ENCODE measurements at regions not wholly inside any gene's neighbourhood (a gene's known extent, or its start where the extent isn't known, plus 50 kb on each side); places are given as distances from the start of the nearest gene placed in this dataset.

DNA sequence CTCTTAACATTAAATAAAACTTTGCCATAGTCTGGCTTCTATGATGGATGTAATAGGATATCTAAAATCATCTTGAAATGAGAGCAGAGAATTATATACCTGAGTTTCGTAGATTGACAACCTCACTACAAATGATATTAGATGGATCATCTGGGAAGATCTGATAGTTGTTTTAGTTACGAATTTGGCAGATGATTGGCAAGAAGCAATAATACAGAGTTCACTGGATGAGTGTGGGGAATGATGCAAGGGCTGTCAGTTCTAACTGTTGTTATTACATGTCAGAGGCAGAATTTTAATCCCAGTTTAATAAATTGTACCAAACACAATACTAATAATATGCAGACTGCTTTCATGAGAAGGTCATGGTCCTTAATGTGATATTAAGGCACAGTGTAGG is 585.2 kb downstream of the TRAM1L1 start:
- no peak overlapping the region for H4K8ac ChIP-seq (replicated peaks; ENCODE audit: insufficient read length, low read depth, low read length)
- no peak overlapping the region for H2BK5ac ChIP-seq (ENCODE audit: insufficient read length, low read length)
- H2AFZ ChIP-seq (ENCODE audit: low read length), result no peak overlapping the region
- H3K4ac ChIP-seq (ENCODE audit: low read depth, low read length), result no peak overlapping the region
- no peak for DNase-seq
- H3K79me2 ChIP-seq (ENCODE audit: insufficient read depth, low read length), result no peaks in the 10 kb centered on the region
- H3K27me3 ChIP-seq (ENCODE audit: insufficient read depth, low read length), result no peaks in the 10 kb centered on the region
- no peaks in the 10 kb centered on the region for H4K20me1 ChIP-seq (ENCODE audit: control insufficient read depth, insufficient read depth, insufficient read length)
- no peaks in the 10 kb centered on the region for H3K9me3 ChIP-seq (ENCODE audit: control insufficient read depth, low read depth, low read length)
- H2BK120ac ChIP-seq (ENCODE audit: low read depth, low read length, poor library complexity, severe bottlenecking), result no peak overlapping the region
- H3K4me2 ChIP-seq (ENCODE audit: insufficient read depth, insufficient read length, low read length), result no peak overlapping the region
- no peaks in the 10 kb centered on the region for H3K79me1 ChIP-seq (ENCODE audit: insufficient read depth, low read depth, low read length, poor library complexity, severe bottlenecking)
- no peak overlapping the region for H3T11ph ChIP-seq (ENCODE audit: low read length)
- no peak overlapping the region for H3K9ac ChIP-seq (ENCODE audit: extremely low read depth, insufficient read length, low read length)
- no peaks in the 10 kb centered on the region for H3K4me1 ChIP-seq (ENCODE audit: insufficient read depth, low read length)
- H3K9me3 Mint-ChIP-seq, result no peaks in the 10 kb centered on the region
- no peak overlapping the region for H3K23ac ChIP-seq (ENCODE audit: insufficient read length, low read depth, low read length)
- no peak overlapping the region for H2BK12ac ChIP-seq (ENCODE audit: insufficient read length, low read depth, low read length)
- WGBS (ENCODE audit: extremely low coverage, insufficient read length, low lambda C conversion rate), result no CpG with 5 or more reads among the region's 2 CpGs
- H3K4me1 Mint-ChIP-seq, result no peaks in the 10 kb centered on the region
- no peak overlapping the region for H2AK5ac ChIP-seq (ENCODE audit: insufficient read length, low read length)
- no peaks in the 10 kb centered on the region for H3K27me3 Mint-ChIP-seq (ENCODE audit: low read depth)
- H2BK15ac ChIP-seq (ENCODE audit: low read depth, low read length), result no peak overlapping the region
- H4K5ac ChIP-seq (ENCODE audit: insufficient read length, low read depth, low read length), result no peak overlapping the region
- no peaks in the 10 kb centered on the region for H3K36me3 Mint-ChIP-seq (ENCODE audit: insufficient read depth in 1 of 3, low read depth in 3 of 3)
- no peak overlapping the region for H3K27ac Mint-ChIP-seq
- H3K27ac ChIP-seq (ENCODE audit: insufficient read length, low read depth, low read length), result no peak overlapping the region
- H3K4me3 Mint-ChIP-seq, result no peak overlapping the region
- no peak overlapping the region for H3K14ac ChIP-seq (ENCODE audit: insufficient read depth, low read length)
- no peak overlapping the region for H3K18ac ChIP-seq (ENCODE audit: insufficient read length, low read depth, low read length)
- TF ChIP-seq, protein P1, sequence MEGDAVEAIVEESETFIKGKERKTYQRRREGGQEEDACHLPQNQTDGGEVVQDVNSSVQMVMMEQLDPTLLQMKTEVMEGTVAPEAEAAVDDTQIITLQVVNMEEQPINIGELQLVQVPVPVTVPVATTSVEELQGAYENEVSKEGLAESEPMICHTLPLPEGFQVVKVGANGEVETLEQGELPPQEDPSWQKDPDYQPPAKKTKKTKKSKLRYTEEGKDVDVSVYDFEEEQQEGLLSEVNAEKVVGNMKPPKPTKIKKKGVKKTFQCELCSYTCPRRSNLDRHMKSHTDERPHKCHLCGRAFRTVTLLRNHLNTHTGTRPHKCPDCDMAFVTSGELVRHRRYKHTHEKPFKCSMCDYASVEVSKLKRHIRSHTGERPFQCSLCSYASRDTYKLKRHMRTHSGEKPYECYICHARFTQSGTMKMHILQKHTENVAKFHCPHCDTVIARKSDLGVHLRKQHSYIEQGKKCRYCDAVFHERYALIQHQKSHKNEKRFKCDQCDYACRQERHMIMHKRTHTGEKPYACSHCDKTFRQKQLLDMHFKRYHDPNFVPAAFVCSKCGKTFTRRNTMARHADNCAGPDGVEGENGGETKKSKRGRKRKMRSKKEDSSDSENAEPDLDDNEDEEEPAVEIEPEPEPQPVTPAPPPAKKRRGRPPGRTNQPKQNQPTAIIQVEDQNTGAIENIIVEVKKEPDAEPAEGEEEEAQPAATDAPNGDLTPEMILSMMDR (conservative IDR thresholded peaks at IDR 0.05), result no peak
- H3K56ac ChIP-seq (ENCODE audit: insufficient read length, low read depth, low read length), result no peak overlapping the region
- no peak overlapping the region for H2BK20ac ChIP-seq (ENCODE audit: low read depth, low read length, poor library complexity, severe bottlenecking)
- H4K91ac ChIP-seq (ENCODE audit: insufficient read length, low read depth, low read length), result no peak overlapping the region
- H3K23me2 ChIP-seq (ENCODE audit: insufficient read length, low read depth, low read length, poor library complexity, severe bottlenecking), result no peaks in the 10 kb centered on the region
